ENCODE measurements at regions not wholly inside any gene's neighbourhood (a gene's known extent, or its start where the extent isn't known, plus 50 kb on each side); places are given as distances from the start of the nearest gene placed in this dataset.

- TF ChIP-seq CTCF (IDR thresholded peaks at IDR 0.05) (no peak), POLR2A (IDR thresholded peaks at IDR 0.05) (no peak)
Observed at GRCh38 chr5:36396640-36397039, 94.9 kb upstream of the RANBP3L start.

All from testis (tissue), 2 donors.